HG03097 (cell line): ENCODE measurements at regions not wholly inside any gene's neighbourhood (a gene's known extent, or its start where the extent isn't known, plus 50 kb on each side); places are given as distances from the start of the nearest gene placed in this dataset.

ENCODE experiments used
- ATAC-seq: cut with Tn5 transposase; IDR thresholded peaks from one replicate; pipeline ENCODE4 v1.9.1; 2021; ENCODE audit not compliant: unreplicated experiment, low FRiP score

DNA sequence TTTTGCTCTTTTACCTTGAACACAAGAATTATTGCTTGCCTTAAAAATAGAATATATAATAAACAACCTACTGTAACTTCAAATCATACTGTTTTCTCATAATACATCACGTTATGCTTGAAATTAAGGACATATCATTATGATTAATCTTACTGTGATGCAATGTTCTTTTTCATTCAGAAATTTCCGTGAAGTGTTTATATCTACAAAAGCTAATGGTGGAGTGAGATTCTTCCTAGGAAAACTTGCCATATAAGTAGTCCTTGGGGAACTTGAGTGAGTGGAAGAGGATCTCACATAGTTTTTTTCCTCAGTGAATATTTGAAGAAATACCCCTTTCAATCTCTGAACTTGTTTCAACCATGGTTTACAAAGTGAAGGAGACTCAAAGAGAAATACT lies 498.7 kb upstream of the CBLB start:
- no peak for ATAC-seq

DNA sequence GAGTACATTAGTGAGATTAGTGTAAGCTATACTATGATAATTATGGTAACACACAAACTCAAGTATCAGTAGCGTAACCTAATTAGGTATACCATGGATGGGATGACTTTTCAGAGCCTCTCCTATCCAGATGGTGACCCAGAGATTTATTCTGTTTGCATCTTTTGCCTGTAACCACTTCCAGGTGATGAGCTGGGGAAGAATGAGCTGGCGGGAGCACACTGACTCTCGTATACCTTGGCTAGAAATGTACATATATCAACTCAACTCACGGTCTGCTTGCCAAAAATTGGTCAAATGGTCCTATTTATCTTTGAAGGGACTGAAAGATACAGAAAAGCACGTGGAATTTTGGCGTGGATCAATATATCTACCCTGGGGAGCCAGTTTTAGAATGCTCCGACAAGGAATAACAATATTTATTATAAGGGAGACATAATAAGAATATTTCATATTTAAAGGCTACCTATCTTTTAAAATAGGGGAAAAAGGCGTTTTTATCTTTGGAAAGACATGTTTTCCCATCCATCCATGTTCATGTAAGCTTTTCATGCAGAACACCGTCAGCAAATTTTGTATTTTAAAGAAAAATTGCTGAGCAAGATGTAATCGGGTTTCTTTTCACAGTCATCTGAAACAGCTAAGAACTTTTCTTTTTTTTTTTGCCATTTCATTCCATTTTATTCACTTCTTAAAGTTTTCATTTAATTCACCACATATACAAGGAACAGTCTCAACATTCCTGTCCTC lies 502.6 kb upstream of the CBLB start:
- ATAC-seq: no peak

DNA sequence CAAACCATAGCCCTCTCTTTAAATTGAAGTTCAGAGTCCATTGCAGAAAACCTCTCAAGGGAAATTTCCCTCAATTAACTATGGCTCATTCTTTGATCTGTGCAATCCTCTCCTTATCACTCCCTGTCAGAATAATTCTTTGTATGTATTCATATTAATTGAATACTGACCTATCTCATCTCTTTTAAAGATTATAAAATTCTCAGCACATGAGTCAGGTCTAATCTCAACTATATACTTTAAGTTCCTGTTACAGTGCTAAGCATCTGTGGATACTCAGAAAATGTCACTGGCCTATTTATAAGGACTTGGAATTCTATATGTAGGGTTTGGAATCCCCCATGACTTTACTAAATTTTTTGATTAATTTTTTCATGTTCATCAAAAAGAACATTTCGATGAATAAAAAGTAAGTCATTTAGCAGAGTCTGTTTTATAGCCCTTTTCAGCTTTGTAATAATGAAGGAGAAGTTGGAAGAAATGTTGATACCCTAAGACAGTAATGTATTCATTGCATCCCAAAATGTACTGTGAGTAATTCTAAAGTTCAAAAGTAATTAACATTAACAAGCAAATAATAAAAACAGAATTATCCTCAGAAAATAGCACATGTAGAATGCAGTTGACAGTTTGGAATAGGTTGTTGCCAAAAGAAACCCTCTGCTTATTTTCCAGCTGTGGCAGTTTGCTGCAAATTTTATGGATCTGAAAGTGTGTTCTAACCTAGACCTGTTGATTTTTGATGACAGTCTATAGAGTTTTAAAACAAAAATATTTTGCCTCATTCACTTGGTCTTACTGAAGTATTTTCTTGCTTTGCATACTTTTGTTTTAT lies 503.4 kb upstream of the CBLB start:
- no peak for ATAC-seq

DNA sequence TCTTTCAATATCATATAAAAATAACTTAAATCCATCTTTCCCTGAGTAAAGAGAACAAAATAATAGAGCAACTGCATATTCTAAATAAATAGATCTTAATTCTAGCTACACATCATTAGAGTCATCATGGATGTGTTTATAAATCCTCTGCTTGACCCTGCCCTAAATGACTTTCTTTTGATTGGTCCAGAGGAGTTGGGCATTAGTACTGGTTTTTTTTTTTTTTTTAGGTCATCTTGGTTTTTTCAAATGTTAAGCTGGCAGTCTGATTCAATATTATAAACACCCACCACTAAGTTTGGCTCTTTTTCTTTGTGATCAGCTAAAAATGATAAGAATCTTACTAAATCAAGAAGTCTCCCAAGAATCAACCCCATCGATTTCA lies 504.0 kb upstream of the CBLB start:
- ATAC-seq: no peak

DNA sequence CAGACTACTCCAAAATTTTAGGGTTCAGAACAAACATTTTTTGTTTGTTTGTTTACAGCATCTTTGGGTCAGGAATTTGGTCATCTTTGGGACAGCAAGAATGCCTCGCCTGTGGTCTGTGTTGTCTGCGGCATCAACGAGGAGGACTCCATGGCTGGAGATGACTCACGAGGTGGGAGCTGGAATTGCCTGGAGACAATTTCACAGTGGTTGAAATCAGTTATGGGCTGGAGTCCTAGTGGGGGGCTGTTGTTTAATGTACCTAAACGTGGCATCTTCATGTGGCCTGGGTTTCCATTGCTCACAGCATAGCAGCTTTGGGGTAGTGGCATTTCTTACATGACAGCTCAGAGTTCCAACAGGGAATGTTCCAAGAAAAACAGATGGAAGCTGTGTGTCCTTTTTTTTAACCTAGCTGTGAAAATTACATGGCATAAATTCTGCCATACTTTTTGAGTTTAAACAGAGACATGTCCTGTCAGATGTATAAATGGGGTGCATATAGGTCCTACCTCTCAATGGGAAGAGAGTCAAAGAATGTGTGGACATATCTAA lies 507.3 kb upstream of the CBLB start:
- ATAC-seq: no peak

DNA sequence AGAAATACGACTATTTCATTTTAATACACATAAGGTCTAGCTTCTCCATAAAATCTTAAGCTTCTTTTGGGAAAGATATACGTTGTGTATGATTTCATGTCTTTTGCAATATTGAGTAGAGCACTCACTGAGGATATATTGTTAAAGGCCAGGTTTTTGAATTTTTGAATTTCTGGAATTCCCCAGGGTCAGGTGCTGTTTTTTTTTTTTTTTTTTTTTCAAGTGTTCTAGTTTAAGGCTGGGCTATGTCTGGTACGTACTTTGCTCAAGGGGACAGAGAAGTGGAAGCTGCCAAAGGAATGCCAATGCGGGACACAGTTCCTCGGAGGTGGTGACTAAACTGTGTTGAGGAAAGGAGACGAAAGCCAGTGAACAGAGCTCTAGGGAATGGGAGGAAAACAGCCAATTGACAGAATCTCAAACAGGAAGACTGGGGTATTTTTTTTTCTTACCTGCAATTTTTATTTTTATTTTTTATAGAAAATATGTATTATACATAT lies 510.5 kb upstream of the CBLB start:
- no peak for ATAC-seq

DNA sequence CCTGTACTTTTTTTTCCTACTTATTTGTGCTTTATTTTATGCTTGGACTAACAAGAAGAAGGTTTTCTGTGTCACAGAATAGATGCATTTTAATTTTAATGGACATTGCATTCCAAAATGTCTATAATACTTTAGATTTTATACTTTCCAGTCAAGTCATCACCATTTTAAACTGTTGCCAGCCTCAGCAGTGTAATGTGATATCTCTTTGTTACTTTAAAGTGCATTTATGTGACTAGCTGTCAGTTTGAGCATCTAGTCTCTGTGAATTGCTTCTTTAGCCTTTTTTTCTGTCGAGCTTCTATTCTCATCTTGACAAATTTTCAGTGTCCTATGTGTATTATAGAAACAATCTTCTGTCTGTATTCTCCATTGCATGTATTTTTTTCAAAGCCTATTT lies 511.4 kb upstream of the CBLB start:
- ATAC-seq: no peak

DNA sequence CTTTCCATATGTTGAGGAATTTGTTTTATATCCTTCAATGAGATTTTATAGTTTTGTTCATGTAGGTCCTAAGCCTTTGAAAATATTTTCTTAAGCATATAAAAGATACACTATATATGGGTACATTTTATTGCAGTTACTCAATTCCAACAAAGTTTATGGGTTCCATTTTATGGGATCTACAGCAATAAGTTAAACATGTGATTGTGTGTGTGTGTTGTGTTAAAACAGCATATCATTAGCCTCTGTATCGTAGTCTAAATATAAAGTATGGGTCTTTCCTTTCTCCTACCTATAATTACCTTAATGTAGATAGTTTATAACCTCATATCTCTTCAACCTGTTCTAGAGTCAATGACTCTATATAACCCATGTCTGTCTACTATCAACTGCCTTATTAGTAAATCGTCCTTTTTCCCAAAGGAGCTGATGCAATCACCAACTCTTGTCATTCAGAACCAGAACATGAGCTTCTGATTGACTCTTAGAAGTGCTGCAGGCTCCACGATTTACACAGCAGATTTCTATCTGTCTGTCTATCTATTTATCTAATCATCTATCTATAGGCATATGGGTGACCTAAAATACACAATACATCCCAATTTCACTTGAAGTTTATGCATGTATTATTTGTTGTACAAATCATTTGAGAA lies 512.6 kb upstream of the CBLB start:
- ATAC-seq: no peak

DNA sequence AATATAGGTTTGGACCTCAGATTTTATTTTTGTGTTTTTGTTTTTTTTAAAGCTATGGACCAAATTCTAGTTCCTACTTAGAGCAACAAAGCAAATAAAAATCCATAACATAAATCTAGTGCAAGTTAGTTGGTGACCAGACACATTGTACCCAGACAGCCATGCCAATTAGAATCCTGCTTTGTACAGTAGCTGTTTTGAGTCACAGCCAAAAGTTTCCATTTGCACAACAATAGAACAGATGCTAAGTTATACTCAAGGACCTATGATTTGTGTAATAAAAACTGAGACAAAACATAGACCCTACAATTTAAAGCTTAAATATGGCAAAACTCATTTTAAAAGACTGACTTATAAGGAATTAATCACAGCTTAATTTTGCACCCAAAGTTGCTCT lies 513.1 kb upstream of the CBLB start:
- ATAC-seq: no peak

DNA sequence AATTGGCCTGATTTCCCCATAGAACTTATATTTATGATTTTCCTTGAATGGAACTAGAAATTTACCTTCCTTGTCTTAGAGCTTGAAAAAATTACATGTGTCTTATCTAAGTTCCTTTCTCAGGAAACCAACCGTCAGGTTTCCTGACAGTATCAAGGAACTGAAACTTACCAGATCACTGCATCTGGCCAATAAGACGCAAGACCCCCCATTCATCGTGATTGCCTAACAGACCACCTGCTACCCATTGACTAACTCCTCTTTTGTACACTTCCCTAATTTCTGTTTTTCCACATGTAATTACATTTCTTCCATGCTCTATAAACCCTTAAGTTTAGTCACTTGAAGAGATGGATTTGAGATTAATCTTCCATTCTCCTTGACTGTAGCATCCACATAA lies 517.2 kb upstream of the CBLB start:
- ATAC-seq: no peak

DNA sequence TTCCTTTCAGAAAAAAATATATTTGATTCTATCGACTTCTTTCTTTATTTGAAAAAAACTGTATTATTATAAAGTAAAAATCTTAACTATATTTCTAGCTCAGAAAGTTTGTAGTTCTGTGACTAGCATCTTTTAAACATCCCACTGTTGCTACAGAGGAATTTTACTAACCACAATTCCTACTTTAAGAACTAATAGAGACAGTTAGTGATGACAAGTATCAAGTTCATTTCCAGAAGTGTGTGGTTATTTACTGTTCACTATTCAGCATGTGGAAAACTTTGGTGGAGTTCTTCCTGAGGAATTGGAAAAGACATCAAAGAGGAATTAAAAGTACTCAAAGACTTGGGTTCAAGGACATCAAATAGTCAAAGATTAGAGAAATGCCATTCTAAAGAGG lies 524.1 kb upstream of the CBLB start:
- no peak for ATAC-seq

DNA sequence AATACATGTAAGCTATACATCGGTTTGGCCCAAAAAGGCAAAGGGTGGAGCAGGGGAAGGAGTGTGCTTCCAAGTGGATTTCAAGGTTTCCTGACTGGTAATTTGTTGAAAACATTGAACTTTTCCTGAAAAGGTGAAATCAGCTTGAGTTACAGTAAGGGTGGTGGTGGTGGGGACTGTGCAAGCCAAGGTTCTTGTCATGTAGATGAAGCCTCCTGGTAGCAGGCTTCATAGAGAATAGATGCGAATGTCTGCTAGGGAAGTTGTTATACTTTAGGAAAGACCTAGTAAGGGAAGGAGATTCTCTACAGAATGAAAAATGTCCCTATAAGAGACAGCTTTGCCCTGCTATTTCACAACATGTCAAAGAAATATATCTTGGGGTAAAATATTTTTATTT lies 528.2 kb upstream of the CBLB start:
- ATAC-seq: no peak

DNA sequence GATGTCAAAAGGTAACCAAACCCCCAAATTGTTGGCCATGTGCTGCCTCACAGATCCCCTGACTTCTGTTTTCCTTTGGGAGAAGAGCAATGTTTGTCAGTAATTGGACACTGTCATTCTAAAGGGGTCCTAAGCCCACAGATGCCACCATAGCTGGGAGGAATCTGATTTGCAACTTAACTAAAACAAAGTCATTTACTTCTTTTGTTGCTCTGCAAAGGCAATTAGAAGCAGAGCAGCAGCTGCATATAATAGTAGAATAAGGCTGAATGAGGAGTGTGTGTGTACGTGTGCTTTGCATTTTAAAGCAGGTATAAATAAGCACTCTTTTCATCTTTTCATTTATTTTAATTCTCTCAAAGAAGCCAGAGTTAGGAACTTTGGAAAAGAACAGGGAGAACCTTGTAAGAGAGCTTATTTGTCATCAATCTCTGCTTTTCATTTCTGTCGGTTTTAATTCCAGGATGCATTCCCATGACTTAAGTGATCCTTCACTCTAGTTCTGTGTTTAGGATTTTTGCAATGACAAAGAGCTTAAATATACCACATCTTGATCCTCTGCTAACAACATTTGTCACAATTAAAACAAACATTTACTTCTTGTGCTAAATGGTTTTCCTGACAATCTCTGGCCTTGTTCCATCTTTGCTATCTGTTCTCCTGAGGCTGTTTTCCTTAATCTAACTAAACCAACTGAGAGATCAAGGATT lies 530.2 kb upstream of the CBLB start:
- ATAC-seq: no peak

DNA sequence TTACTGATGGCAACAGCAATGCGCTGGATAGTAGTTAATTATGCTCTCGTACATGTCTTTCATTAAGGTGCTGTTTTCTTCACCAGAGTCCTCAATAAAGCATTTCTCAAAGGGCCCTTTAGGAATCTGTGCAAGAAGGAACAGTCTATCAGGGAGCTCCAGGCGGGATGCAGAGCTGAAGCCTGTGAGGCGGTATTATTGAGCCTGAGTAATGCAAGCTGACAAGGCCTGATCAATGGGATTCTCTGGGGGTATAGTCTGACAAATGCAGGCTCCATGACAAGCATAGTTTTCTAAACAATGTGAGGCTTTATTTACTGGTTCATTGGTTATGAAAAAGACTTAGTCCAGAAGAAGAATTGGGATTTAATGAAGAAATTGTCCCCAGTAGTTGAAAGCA lies 530.9 kb upstream of the CBLB start:
- ATAC-seq: no peak

DNA sequence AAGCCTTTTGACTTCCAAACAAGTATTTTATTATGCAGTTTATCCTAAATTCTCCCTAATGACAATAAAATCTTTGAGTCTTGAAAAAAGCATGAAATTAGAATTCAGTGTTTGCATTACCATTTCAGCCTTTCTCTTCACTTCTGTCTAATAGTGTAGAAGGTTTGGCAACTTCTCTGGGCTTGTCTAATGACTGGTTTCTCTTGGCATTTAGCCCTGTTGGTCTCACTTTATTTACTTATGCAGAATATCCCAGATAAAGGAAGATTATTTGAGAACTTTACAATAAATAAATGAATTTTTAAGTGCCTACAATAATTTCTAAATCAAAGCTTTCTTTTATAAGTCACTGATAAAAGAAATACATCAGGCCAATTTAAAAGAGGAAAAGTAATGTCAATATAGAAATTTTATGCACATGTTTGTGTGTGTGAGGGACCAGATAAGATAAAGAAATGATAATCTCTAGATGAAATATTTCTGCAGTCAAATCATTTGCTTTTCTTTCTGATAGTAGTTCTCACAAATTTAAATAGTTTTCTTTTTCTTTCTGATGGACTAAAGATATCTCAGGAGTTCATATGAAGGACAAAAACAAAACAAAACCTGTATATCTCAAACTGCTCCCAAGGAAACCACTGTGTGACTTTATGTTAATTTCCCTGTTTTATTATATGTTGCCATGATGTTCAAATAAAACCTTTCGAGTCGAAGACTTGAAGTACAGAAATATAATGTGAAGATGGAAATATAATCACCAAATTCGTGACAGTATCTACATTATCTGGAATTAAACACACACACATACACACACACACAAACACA lies 533.1 kb upstream of the CBLB start:
- no peak for ATAC-seq

DNA sequence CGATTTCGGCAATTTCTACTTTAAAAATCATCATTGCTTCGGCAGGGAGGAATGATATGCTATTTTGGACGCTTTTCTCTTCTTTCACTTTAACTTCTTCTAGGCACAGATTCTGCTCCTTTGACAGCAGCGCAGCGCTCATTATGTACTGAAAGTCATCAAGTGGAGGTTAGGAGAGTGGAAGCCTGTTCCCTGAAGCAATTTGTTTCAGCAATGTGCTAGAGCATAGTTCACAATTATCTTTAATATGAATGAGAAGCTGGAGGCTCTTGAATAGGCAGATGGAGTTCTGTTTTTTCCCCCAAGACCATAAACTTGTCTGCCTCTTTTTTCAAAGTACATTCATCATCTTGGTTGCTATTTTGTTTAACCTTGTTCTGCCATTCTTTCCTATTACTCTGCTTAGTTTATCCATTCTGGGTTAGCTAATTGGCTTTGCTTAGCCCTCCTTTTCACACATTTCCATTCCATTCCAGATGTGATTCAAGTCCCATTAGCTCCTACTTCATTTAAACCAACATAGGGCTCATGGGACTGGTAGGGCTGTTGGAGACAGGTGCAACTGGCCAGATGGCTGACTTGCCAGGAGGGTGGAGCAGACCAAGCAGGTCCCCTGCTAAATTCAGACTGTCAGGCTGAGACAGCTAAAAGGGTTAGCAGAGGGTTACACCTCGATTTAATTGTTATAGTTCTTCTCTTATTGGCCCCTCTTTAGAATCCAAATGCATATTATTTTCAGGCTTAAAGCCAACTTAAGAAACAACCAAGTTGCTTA lies 534.7 kb upstream of the CBLB start:
- ATAC-seq: no peak

DNA sequence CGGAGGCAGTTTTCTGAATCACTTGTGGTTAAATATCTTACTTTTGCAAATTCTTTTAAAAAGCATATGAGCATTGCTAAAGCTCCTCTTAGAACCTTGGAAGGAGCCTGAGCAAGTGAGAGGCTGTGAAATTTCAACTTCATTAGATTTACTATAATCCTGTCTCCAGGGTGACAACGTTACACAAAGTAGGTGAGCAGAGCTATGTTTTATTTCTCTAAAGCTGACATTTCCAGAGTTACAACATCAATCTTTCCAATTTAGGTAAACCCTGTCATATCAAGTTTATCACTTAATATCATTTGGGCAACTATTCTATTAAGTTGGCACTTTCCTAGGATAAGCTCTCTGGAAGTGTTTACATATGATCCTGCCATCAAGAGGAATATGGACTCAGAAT lies 544.9 kb upstream of the CBLB start:
- no peak for ATAC-seq

DNA sequence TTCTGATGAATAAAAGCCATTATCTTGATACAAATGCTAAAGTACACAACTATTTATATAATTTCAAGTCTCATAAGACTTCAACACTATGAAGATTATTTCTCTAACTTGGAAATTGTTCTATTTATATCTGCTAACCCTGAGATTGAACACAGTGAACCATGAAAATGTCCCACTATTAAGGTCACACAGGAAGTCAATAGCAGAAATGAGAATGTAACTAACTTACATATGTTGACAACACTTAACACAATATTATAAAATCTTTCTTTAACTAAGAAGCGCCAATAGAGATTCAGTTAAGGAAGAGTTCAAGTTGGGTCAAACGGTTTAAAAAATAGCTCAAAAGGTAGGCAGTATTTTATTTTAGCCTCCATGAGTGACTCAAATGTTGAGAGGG lies 551.8 kb upstream of the CBLB start:
- ATAC-seq: no peak

DNA sequence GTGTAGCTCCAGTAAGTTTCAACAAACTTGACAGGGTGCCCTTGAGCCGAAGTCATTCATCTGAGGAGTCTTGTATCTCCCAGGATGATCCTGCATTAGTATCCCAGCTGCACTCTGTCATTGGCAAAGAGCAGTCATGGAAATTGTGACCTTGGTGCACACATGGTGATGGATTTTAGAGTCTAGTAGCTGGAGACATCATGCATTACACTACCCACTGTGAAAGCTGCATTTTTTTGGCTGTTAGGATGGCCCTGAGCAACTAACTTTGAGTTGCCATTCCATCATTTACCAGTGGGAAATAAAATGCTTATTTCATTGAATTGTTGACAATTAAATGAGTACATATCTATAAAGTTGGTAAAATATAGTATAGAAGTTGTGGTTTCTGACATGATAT lies 552.6 kb upstream of the CBLB start:
- no peak for ATAC-seq
